SK-N-SH (cell line): ENCODE measurements at regions not wholly inside any gene's neighbourhood (a gene's known extent, or its start where the extent isn't known, plus 50 kb on each side); places are given as distances from the start of the nearest gene placed in this dataset.

Experiments used
- CTCF ChIA-PET: fragments of 300-600, 350-600 bp; formaldehyde crosslinking; extraction: SDS; loops from one replicate; lab custom pipeline; 2021; lab: Yijun Ruan, JAX
- POLR2A ChIA-PET: fragments of 350-600 bp; sonication (Branson Sonifier 250); formaldehyde crosslinking; extraction: SDS; loops from one replicate; lab custom pipeline; 2020; ENCODE audit warnings: antibody characterized with exemption, inconsistent platforms; lab: Yijun Ruan, JAX
- DNase-seq: peaks from one replicate; pipeline ENCODE4 v3.0.0; 2012
- H2AFZ ChIP-seq: fragments of 200-600 bp; sonication (generic); 2 replicates; pipeline ENCODE4 v1.8.1; 2016; ENCODE audit warnings: antibody characterized with exemption, mild to moderate bottlenecking, low read depth
- H3F3A ChIP-seq: fragments of 200-600 bp; sonication (generic); replicated peaks from 2 replicates; pipeline ENCODE3; 2016; ENCODE audit warnings: antibody characterized with exemption, mild to moderate bottlenecking; ENCODE audit not compliant: insufficient read depth
- H3K27ac ChIP-seq, 2 experiments: fragments of 200-500 bp in 1 of 2; fragments of 200-600 bp in 1 of 2; sonication (Bioruptor generic) in 1 of 2; sonication (generic), shearing (Covaris generic) in 1 of 2; 2 replicates each; pipeline versions ENCODE4 v1.5.1 to v1.6.1; 2014 to 2016; ENCODE audit warnings: low read depth in 2 of 2, inconsistent platforms in 1 of 2, low read length in 1 of 2, mild to moderate bottlenecking in 1 of 2, mixed read lengths in 1 of 2
- H3K27me3 ChIP-seq: fragments of 200-600 bp; sonication (generic), shearing (Covaris generic); 2 replicates; pipeline ENCODE4 v1.6.1; 2016; ENCODE audit warnings: mixed run types; ENCODE audit not compliant: insufficient read depth
- H3K36me3 ChIP-seq, 2 experiments: fragments of 200-500 bp in 1 of 2; fragments of 200-600 bp in 1 of 2; sonication (Bioruptor generic) in 1 of 2; sonication (generic) in 1 of 2; replicated peaks in 1 of 2; 2 replicates each; pipeline versions ENCODE3 to v1.5.1; 2014 to 2016; ENCODE audit warnings: low read length in 1 of 2, mild to moderate bottlenecking in 1 of 2; ENCODE audit not compliant: insufficient read depth in 2 of 2, control insufficient read depth in 1 of 2
- H3K4me1 ChIP-seq, 2 experiments: fragments of 200-500 bp in 1 of 2; fragments of 200-600 bp in 1 of 2; sonication (Bioruptor generic) in 1 of 2; sonication (generic), shearing (Covaris generic) in 1 of 2; 2 replicates each; pipeline versions ENCODE4 v1.5.1 to v1.6.1; 2014 to 2016; ENCODE audit warnings: low read depth in 1 of 2, low read length in 1 of 2, mixed run types in 1 of 2; ENCODE audit not compliant: insufficient read depth in 2 of 2, control insufficient read depth in 1 of 2
- H3K4me2 ChIP-seq: fragments of 200-600 bp; sonication (generic), shearing (Covaris generic); 2 replicates; pipeline ENCODE4 v1.6.1; 2017; ENCODE audit warnings: mixed run types
- H3K4me3 ChIP-seq, 2 experiments: fragments of 200-500 bp in 1 of 2; fragments of 200-600 bp in 1 of 2; sonication (Bioruptor generic) in 1 of 2; sonication (generic), shearing (Covaris generic) in 1 of 2; 2 replicates each; pipeline versions ENCODE4 v1.5.1 to v1.8.1; 2014 to 2016; ENCODE audit warnings: low read depth in 2 of 2, inconsistent platforms in 1 of 2, low read length in 1 of 2, mild to moderate bottlenecking in 1 of 2, mixed read lengths in 1 of 2, moderate library complexity in 1 of 2
- H3K79me2 ChIP-seq: fragments of 200-600 bp; sonication (generic); 2 replicates; pipeline ENCODE4 v1.8.1; 2017; ENCODE audit warnings: mild to moderate bottlenecking; ENCODE audit not compliant: insufficient read depth
- H3K9ac ChIP-seq: fragments of 200-600 bp; sonication (generic); 2 replicates; pipeline ENCODE4 v1.6.1; 2017; ENCODE audit warnings: mixed run types
- H3K9me2 ChIP-seq: fragments of 200-600 bp; sonication (generic); 2 replicates; pipeline ENCODE4 v1.6.1; 2017; ENCODE audit warnings: mixed run types
- H3K9me3 ChIP-seq: fragments of 200-600 bp; sonication (generic); 2 replicates; pipeline ENCODE4 v1.6.1; 2017; ENCODE audit warnings: mixed run types, mild to moderate bottlenecking, moderate library complexity
- H4K20me1 ChIP-seq: fragments of 200-600 bp; sonication (generic); 2 replicates; pipeline ENCODE4 v1.6.1; 2017; ENCODE audit warnings: mild to moderate bottlenecking, mixed run types; ENCODE audit not compliant: insufficient read depth
- ELF1 ChIP-seq: IDR thresholded peaks from 2 replicates; pipeline ENCODE4 v1.4.0; 2012
- EP300 ChIP-seq, 2 experiments: IDR thresholded peaks; 2 replicates each; pipeline versions ENCODE4 v1.4.0 to v1.6.1; 2012; ENCODE audit warnings: borderline replicate concordance in 1 of 2, low read depth in 1 of 2, low read length in 1 of 2
- FOSL2 ChIP-seq: IDR thresholded peaks from 2 replicates; pipeline ENCODE4 v1.4.0; 2012; ENCODE audit warnings: low read depth, mild to moderate bottlenecking, moderate library complexity, borderline replicate concordance
- FOXJ3 ChIP-seq: sonication (generic); formaldehyde crosslinking; IDR thresholded peaks from 2 replicates; pipeline ENCODE4 v1.5.1; 2020; ENCODE audit warnings: mild to moderate bottlenecking, missing genetic modification reagents
- IRF3 ChIP-seq: fragments of 150-350 bp; IDR thresholded peaks from 2 replicates; pipeline ENCODE4 v1.6.1; 2016; ENCODE audit warnings: mild to moderate bottlenecking, low read depth, low read length
- JUND ChIP-seq: IDR thresholded peaks from 2 replicates; pipeline ENCODE4 v1.4.0; 2012
- MEF2A ChIP-seq: IDR thresholded peaks from 2 replicates; pipeline ENCODE4 v1.4.0; 2012; ENCODE audit warnings: low read depth, borderline replicate concordance
- POLR2AphosphoS5 ChIP-seq: IDR thresholded peaks from 2 replicates; pipeline ENCODE4 v1.6.1; 2012; ENCODE audit warnings: low read depth, low read length
- RXRA ChIP-seq: IDR thresholded peaks from 2 replicates; pipeline ENCODE4 v1.4.0; 2012; ENCODE audit warnings: low read depth, mild to moderate bottlenecking, borderline replicate concordance
- SIN3A ChIP-seq: IDR thresholded peaks from 2 replicates; pipeline ENCODE4 v1.6.1; 2012; ENCODE audit warnings: low read depth, mild to moderate bottlenecking, low read length, moderate library complexity, borderline replicate concordance
- SMC3 ChIP-seq: IDR thresholded peaks from 2 replicates; pipeline ENCODE4 v1.6.1; 2012; ENCODE audit warnings: low read depth, low read length, improper control_type of control experiment
- TAF1 ChIP-seq: IDR thresholded peaks from 2 replicates; pipeline ENCODE4 v1.6.1; 2012; ENCODE audit warnings: low read depth, mild to moderate bottlenecking, low read length, moderate library complexity, borderline replicate concordance
- TEAD4 ChIP-seq: IDR thresholded peaks from 2 replicates; pipeline ENCODE4 v1.4.0; 2012; ENCODE audit warnings: mild to moderate bottlenecking, borderline replicate concordance; ENCODE audit not compliant: insufficient read depth
- USF1 ChIP-seq: IDR thresholded peaks from 2 replicates; pipeline ENCODE4 v1.4.0; 2012; ENCODE audit warnings: low read depth, borderline replicate concordance
- YY1 ChIP-seq: IDR thresholded peaks from 2 replicates; pipeline ENCODE4 v1.4.0; 2012; ENCODE audit warnings: low read depth, mild to moderate bottlenecking
- ZBTB33 ChIP-seq: IDR thresholded peaks from 2 replicates; pipeline ENCODE4 v1.4.0; 2012; ENCODE audit warnings: low read depth, borderline replicate concordance
- WGBS: methylation state at CpG from one replicate; pipeline ENCODE4 v1.1.6; 2017; ENCODE audit warnings: low lambda C conversion rate; 5-methylcytosine and 5-hydroxymethylcytosine counted together
- TF ChIP-seq, protein P1 (sequence below): IDR thresholded peaks from 2 replicates; pipeline ENCODE4 v1.6.1; 2012; ENCODE audit warnings: mild to moderate bottlenecking, low read depth, low read length, moderate library complexity
- TF ChIP-seq, protein P2 (sequence below): IDR thresholded peaks from 2 replicates; pipeline ENCODE4 v1.4.0; 2012; ENCODE audit warnings: low read depth

DNA sequence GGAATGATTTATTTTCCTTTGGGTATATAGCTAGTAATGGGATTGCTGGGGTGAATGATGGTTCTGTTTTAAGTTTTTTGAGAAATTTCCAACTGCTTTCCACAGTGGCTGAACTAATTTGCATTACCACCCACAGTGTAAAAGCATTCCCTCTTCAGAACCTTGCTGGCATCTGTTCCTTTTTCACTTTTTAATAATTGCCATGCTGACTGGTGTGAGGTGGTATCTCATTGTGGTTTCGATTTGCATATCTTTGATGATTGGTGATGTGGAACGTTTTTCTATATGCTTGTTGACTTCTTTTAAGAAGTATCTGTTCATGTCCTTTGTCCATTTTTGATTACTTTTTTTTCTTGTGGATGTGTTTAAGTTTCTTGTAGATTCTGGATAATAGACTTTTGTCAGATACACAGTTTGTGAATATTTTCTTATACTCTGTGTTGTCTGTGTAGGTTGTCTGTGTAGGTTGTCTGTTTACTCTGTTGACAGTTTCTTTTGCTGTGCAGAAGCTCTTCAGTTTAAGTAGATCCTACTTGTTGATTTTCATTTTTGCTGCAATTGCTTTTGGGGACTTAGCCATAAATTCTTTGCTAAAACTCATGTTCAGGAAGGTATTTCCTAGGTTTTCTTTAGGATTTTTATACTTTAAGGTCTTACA lies 291.8 kb upstream of the DDI1 start:
- 12% methylated on average over 2 of the region's 2 CpGs for WGBS
- ChIA-PET CTCF (no interaction called here), POLR2A (no interaction called here)
- no peak for TF ChIP-seq IRF3
- no peak for TF ChIP-seq ELF1
- no peak for TF ChIP-seq SMC3
- no peak for TF ChIP-seq EP300 (IDR thresholded peaks at IDR 0.05; ENCODE audit: borderline replicate concordance in 1 of 2, low read depth in 1 of 2, low read length in 1 of 2)
- no peak for TF ChIP-seq POLR2AphosphoS5
- TF ChIP-seq JUND: no peak
- no peak for TF ChIP-seq TEAD4
- TF ChIP-seq USF1: no peak
- TF ChIP-seq, protein P1, sequence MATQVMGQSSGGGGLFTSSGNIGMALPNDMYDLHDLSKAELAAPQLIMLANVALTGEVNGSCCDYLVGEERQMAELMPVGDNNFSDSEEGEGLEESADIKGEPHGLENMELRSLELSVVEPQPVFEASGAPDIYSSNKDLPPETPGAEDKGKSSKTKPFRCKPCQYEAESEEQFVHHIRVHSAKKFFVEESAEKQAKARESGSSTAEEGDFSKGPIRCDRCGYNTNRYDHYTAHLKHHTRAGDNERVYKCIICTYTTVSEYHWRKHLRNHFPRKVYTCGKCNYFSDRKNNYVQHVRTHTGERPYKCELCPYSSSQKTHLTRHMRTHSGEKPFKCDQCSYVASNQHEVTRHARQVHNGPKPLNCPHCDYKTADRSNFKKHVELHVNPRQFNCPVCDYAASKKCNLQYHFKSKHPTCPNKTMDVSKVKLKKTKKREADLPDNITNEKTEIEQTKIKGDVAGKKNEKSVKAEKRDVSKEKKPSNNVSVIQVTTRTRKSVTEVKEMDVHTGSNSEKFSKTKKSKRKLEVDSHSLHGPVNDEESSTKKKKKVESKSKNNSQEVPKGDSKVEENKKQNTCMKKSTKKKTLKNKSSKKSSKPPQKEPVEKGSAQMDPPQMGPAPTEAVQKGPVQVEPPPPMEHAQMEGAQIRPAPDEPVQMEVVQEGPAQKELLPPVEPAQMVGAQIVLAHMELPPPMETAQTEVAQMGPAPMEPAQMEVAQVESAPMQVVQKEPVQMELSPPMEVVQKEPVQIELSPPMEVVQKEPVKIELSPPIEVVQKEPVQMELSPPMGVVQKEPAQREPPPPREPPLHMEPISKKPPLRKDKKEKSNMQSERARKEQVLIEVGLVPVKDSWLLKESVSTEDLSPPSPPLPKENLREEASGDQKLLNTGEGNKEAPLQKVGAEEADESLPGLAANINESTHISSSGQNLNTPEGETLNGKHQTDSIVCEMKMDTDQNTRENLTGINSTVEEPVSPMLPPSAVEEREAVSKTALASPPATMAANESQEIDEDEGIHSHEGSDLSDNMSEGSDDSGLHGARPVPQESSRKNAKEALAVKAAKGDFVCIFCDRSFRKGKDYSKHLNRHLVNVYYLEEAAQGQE: no peak
- TF ChIP-seq TAF1: no peak
- TF ChIP-seq FOXJ3 (CRISPR knock-in tag): no peak
- TF ChIP-seq FOSL2: no peak
- no peak for TF ChIP-seq RXRA
- no peak for TF ChIP-seq SIN3A
- no peak for TF ChIP-seq YY1
- TF ChIP-seq MEF2A: no peak
- TF ChIP-seq ZBTB33: no peak
- TF ChIP-seq, protein P2, sequence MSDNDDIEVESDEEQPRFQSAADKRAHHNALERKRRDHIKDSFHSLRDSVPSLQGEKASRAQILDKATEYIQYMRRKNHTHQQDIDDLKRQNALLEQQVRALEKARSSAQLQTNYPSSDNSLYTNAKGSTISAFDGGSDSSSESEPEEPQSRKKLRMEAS: no peak
- no peak for DNase-seq
- no peaks in the 10 kb centered on the region for H4K20me1 ChIP-seq
- no peak overlapping the region for H3K9ac ChIP-seq
- no peak overlapping the region for H2AFZ ChIP-seq
- H3F3A ChIP-seq: no peaks in the 10 kb centered on the region
- H3K27ac ChIP-seq: no peak overlapping the region
- no peaks in the 10 kb centered on the region for H3K9me2 ChIP-seq
- H3K4me3 ChIP-seq: no peak overlapping the region; a peak in 1 of 4 replicates
- no peak overlapping the region for H3K4me2 ChIP-seq
- peaks cover 0 to 4% of the 10 kb centered on the region in 2 experiments for H3K36me3 ChIP-seq
- H3K27me3 ChIP-seq: no peaks in the 10 kb centered on the region
- H3K4me1 ChIP-seq: peaks cover under 1 to 4% of the 10 kb centered on the region in 2 experiments; a peak in 2 of 4 replicates
- H3K79me2 ChIP-seq: no peaks in the 10 kb centered on the region
- H3K9me3 ChIP-seq: no peaks in the 10 kb centered on the region
